Neural cell (in vitro differentiated cells): ENCODE measurements at regions not wholly inside any gene's neighbourhood (a gene's known extent, or its start where the extent isn't known, plus 50 kb on each side); places are given as distances from the start of the nearest gene placed in this dataset.
A peak's percentile ranks its signal among the peaks of the same experiment; 100 is the strongest.

Experiments
- H2AFZ ChIP-seq: fragments of 200-600, 300-800 bp; sonication (generic), shearing (Covaris generic); 2 replicates; pipeline ENCODE4 v1.6.0; 2014; ENCODE audit warnings: low read depth, mild to moderate bottlenecking, antibody characterized with exemption, low read length, moderate library complexity
- H3F3A ChIP-seq: fragments of 200-600 bp; shearing (Covaris generic); 2 replicates; pipeline ENCODE4 v1.6.1; 2016; ENCODE audit warnings: mild to moderate bottlenecking, moderate library complexity, mixed read lengths, antibody characterized with exemption, low read length; ENCODE audit not compliant: insufficient read depth, poor library complexity, severe bottlenecking
- H3K27ac ChIP-seq: fragments of 200-600, 300-800 bp; sonication (generic), shearing (Covaris generic); 2 replicates; pipeline ENCODE4 v1.5.1; 2014; ENCODE audit warnings: mild to moderate bottlenecking, low read length, moderate library complexity
- H3K27me3 ChIP-seq: fragments of 300-800, 200-600 bp; sonication (generic), shearing (Covaris generic); 2 replicates; pipeline ENCODE4 v1.6.0; 2014; ENCODE audit warnings: mild to moderate bottlenecking, low read depth, low read length, moderate library complexity; ENCODE audit not compliant: insufficient read depth
- H3K36me3 ChIP-seq: fragments of 300-800, 200-600 bp; sonication (generic), shearing (Covaris generic); 2 replicates; pipeline ENCODE4 v1.5.1; 2014; ENCODE audit warnings: mild to moderate bottlenecking, antibody characterized with exemption, low read length, moderate library complexity; ENCODE audit not compliant: insufficient read depth
- H3K4me2 ChIP-seq: fragments of 300-800, 200-600 bp; sonication (generic), shearing (Covaris generic); 2 replicates; pipeline ENCODE4 v1.6.0; 2014; ENCODE audit warnings: mild to moderate bottlenecking, low read length
- H3K4me3 ChIP-seq: fragments of 300-800, 200-600 bp; sonication (generic), shearing (Covaris generic); 2 replicates; pipeline ENCODE4 v1.5.1; 2014; ENCODE audit warnings: mild to moderate bottlenecking, low read length, moderate library complexity
- H3K79me2 ChIP-seq: fragments of 200-600 bp; shearing (Covaris generic); replicated peaks from 2 replicates; pipeline ENCODE4 v1.6.0; 2014; ENCODE audit warnings: mild to moderate bottlenecking, low read length, moderate library complexity; ENCODE audit not compliant: insufficient read depth
- H3K9ac ChIP-seq: fragments of 300-800, 200-600 bp; sonication (generic), shearing (Covaris generic); 2 replicates; pipeline ENCODE4 v1.6.1; 2016; ENCODE audit warnings: mild to moderate bottlenecking, low read length, mixed read lengths
- H3K9me2 ChIP-seq: fragments of 200-600 bp; shearing (Covaris generic); 2 replicates; pipeline ENCODE4 v1.6.1; 2016; ENCODE audit warnings: mild to moderate bottlenecking, low read length, mixed read lengths; ENCODE audit not compliant: insufficient read depth
- H3K9me3 ChIP-seq: fragments of 200-600, 300-800 bp; sonication (generic), shearing (Covaris generic); 2 replicates; pipeline ENCODE4 v1.6.1; 2016; ENCODE audit warnings: mild to moderate bottlenecking, mixed run types, low read length, moderate library complexity, mixed read lengths
- H4K20me1 ChIP-seq: fragments of 200-600 bp; shearing (Covaris generic); 2 replicates; pipeline ENCODE4 v1.6.1; 2016; ENCODE audit warnings: mild to moderate bottlenecking, mixed run types; ENCODE audit not compliant: insufficient read depth
- EP300 ChIP-seq: fragments of 450-650 bp; conservative IDR thresholded peaks from 2 replicates; pipeline ENCODE4 v1.6.1; 2014; ENCODE audit warnings: antibody characterized with exemption, mild to moderate bottlenecking, moderate library complexity; ENCODE audit not compliant: poor library complexity, severe bottlenecking
- EZH2 ChIP-seq: fragments of 200-600, 300-800 bp; shearing (Covaris generic), sonication (generic); IDR thresholded peaks from 2 replicates; pipeline ENCODE4 v1.6.1; 2014; ENCODE audit warnings: antibody characterized with exemption, low read length, borderline replicate concordance, mild to moderate bottlenecking; ENCODE audit not compliant: insufficient read depth, poor library complexity, severe bottlenecking
- MXI1 ChIP-seq: fragments of 450-650 bp; conservative IDR thresholded peaks from 2 replicates; pipeline ENCODE4 v1.6.1; 2014; ENCODE audit warnings: antibody characterized with exemption, mild to moderate bottlenecking; ENCODE audit not compliant: poor library complexity, severe bottlenecking
- POLR2AphosphoS5 ChIP-seq: IDR thresholded peaks from 2 replicates; pipeline ENCODE4 v1.6.1; 2012
- RAD21 ChIP-seq: fragments of 450-650 bp; conservative IDR thresholded peaks from 2 replicates; pipeline ENCODE4 v1.6.1; 2014; ENCODE audit warnings: antibody characterized with exemption, mild to moderate bottlenecking, moderate library complexity
- SMC3 ChIP-seq: fragments of 450-650 bp; conservative IDR thresholded peaks from 2 replicates; pipeline ENCODE4 v1.6.1; 2014; ENCODE audit warnings: antibody characterized with exemption, mild to moderate bottlenecking, moderate library complexity; ENCODE audit not compliant: poor library complexity
- TAF1 ChIP-seq: IDR thresholded peaks from 2 replicates; pipeline ENCODE4 v1.6.1; 2012; ENCODE audit warnings: low read depth
- TF ChIP-seq, protein P1 (sequence below): fragments of 450-650 bp; IDR thresholded peaks from 2 replicates; pipeline ENCODE4 v1.5.1; 2014; ENCODE audit warnings: antibody characterized with exemption, mild to moderate bottlenecking, moderate library complexity; ENCODE audit not compliant: poor library complexity, severe bottlenecking
- TF ChIP-seq, protein P2 (sequence below): IDR thresholded peaks from 2 replicates; pipeline ENCODE4 v1.6.1; 2012; ENCODE audit warnings: borderline replicate concordance

DNA sequence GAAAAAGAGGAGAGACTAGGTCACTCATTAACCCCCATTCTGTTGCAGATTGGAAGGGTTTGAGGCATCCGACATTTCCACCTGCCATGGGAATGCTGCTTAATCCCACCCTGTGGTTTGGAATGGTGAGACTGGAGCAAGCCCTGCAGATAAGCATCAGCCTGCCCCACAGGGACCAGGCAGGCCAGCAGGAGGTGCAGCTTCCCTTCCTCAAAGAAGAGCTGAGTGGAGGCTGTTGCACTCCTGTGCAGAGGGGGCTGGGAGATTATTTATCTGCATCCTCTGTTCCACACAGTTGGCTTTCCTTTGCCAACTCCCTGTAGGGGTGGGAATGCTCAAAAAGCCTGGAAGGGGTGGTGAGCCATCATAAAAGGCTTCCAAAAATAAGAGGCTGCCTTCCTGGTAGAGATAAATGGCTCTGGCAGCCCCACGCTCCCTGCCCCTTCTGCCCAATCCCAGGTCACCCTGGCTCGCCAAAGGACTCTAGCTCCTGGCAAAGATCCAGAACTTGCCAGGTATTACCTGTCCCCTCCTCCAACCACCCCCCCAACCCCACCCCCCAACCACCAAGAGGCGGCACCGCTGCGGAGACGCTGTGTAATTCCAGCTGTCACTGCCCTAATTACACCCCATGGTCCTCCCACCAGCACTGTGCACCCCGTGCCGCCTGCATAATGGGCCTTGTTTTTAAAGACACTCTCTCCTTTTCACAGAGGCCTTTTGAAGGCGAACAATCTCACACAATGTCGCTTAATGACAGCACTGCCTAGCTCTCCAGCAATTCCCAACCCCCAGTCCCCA, 83.0 kb upstream of the ZC3H12A start:
- Histone ChIP-seq H3K27me3 (no peaks in the 10 kb centered on the region), H3K36me3 (no peaks in the 10 kb centered on the region), H4K20me1 (no peaks in the 10 kb centered on the region), H3K4me2 (peak overlapping the region; percentile 53), H3K9me2 (no peaks in the 10 kb centered on the region), H3F3A (no peaks in the 10 kb centered on the region), H3K79me2 (no peaks in the 10 kb centered on the region), H3K9me3 (no peaks in the 10 kb centered on the region), H2AFZ (no peak overlapping the region), H3K4me3 (peak overlapping the region; percentile 29), H3K9ac (peak overlapping the region; percentile 49), H3K27ac (peak overlapping the region; percentile 71)
- no peak for TF ChIP-seq EP300
- no peak for TF ChIP-seq EZH2
- peak; percentile 43 for TF ChIP-seq SMC3
- TF ChIP-seq POLR2AphosphoS5 = peak; percentile 59
- TF ChIP-seq, protein P1, sequence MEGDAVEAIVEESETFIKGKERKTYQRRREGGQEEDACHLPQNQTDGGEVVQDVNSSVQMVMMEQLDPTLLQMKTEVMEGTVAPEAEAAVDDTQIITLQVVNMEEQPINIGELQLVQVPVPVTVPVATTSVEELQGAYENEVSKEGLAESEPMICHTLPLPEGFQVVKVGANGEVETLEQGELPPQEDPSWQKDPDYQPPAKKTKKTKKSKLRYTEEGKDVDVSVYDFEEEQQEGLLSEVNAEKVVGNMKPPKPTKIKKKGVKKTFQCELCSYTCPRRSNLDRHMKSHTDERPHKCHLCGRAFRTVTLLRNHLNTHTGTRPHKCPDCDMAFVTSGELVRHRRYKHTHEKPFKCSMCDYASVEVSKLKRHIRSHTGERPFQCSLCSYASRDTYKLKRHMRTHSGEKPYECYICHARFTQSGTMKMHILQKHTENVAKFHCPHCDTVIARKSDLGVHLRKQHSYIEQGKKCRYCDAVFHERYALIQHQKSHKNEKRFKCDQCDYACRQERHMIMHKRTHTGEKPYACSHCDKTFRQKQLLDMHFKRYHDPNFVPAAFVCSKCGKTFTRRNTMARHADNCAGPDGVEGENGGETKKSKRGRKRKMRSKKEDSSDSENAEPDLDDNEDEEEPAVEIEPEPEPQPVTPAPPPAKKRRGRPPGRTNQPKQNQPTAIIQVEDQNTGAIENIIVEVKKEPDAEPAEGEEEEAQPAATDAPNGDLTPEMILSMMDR = peak; percentile 56
- TF ChIP-seq RAD21 = peak; percentile 56
- no peak for TF ChIP-seq MXI1
- TF ChIP-seq, protein P2, sequence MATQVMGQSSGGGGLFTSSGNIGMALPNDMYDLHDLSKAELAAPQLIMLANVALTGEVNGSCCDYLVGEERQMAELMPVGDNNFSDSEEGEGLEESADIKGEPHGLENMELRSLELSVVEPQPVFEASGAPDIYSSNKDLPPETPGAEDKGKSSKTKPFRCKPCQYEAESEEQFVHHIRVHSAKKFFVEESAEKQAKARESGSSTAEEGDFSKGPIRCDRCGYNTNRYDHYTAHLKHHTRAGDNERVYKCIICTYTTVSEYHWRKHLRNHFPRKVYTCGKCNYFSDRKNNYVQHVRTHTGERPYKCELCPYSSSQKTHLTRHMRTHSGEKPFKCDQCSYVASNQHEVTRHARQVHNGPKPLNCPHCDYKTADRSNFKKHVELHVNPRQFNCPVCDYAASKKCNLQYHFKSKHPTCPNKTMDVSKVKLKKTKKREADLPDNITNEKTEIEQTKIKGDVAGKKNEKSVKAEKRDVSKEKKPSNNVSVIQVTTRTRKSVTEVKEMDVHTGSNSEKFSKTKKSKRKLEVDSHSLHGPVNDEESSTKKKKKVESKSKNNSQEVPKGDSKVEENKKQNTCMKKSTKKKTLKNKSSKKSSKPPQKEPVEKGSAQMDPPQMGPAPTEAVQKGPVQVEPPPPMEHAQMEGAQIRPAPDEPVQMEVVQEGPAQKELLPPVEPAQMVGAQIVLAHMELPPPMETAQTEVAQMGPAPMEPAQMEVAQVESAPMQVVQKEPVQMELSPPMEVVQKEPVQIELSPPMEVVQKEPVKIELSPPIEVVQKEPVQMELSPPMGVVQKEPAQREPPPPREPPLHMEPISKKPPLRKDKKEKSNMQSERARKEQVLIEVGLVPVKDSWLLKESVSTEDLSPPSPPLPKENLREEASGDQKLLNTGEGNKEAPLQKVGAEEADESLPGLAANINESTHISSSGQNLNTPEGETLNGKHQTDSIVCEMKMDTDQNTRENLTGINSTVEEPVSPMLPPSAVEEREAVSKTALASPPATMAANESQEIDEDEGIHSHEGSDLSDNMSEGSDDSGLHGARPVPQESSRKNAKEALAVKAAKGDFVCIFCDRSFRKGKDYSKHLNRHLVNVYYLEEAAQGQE = no peak
- no peak for TF ChIP-seq TAF1

DNA sequence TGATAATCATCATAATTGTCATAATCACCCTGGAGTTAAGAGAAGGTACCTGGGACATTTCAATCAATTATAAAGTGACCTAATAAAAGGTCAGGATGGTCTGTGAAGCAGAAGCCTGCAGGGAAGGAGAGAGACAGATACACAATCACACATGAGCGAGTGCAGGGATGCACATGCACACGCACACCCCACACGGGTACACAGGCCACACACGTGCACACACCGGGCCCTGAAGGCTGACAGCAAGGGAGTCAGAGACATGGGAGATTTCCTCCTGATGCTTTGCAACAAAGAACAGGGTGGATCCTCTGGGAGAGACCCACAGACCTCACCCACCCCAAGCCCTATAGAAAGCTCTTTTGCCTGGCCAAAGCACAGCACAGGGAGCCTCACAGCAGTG, 82.3 kb upstream of the ZC3H12A start:
- H3K9me2 ChIP-seq = no peaks in the 10 kb centered on the region
- no peaks in the 10 kb centered on the region for H3K36me3 ChIP-seq
- H4K20me1 ChIP-seq = no peaks in the 10 kb centered on the region
- H3K9ac ChIP-seq = peak overlapping the region; percentile 49
- H2AFZ ChIP-seq = no peak overlapping the region
- no peaks in the 10 kb centered on the region for H3K9me3 ChIP-seq
- H3K79me2 ChIP-seq = no peaks in the 10 kb centered on the region
- H3F3A ChIP-seq = no peaks in the 10 kb centered on the region
- peak overlapping the region; percentile 71 for H3K27ac ChIP-seq
- H3K27me3 ChIP-seq = no peaks in the 10 kb centered on the region
- H3K4me2 ChIP-seq = peak overlapping the region; percentile 53
- TF ChIP-seq, protein P1 = no peak
- no peak for TF ChIP-seq RAD21
- TF ChIP-seq MXI1 = peak; percentile 31
- peak; percentile 32 for TF ChIP-seq SMC3
- peak overlapping the region; percentile 29 for H3K4me3 ChIP-seq
